Muscle layer of duodenum (tissue), 2 donors: ENCODE measurements at regions not wholly inside any gene's neighbourhood (a gene's known extent, or its start where the extent isn't known, plus 50 kb on each side); places are given as distances from the start of the nearest gene placed in this dataset.

ENCODE experiments used
- H3K27ac ChIP-seq: one replicate; pipeline ENCODE4 v1.7.0; 2013; ENCODE audit warnings: mild to moderate bottlenecking, low read length
- H3K27me3 ChIP-seq: one replicate; pipeline ENCODE4 v1.7.0; 2013; ENCODE audit warnings: low read depth, mild to moderate bottlenecking, control low read depth, low read length
- H3K36me3 ChIP-seq, 2 donors: one replicate each; pipeline ENCODE4 v1.7.0; 2013; ENCODE audit warnings: low read length in 2 of 2, control low read depth in 1 of 2, mild to moderate bottlenecking in 1 of 2; ENCODE audit not compliant: insufficient read depth in 2 of 2, control insufficient read depth in 1 of 2
- H3K4me1 ChIP-seq, 2 donors: one replicate each; pipeline ENCODE4 v1.7.0; 2013; ENCODE audit warnings: low read length in 2 of 2, mild to moderate bottlenecking in 2 of 2, control low read depth in 1 of 2, moderate library complexity in 1 of 2; ENCODE audit not compliant: insufficient read depth in 2 of 2, control insufficient read depth in 1 of 2
- H3K4me3 ChIP-seq, 2 donors: one replicate each; pipeline ENCODE4 v1.7.0; 2013; ENCODE audit warnings: low read length in 2 of 2, low read depth in 1 of 2, mild to moderate bottlenecking in 1 of 2
- H3K9me3 ChIP-seq, 2 donors: one replicate each; pipeline ENCODE4 v1.7.0; 2013; ENCODE audit warnings: low read length in 2 of 2, control low read depth in 1 of 2, mild to moderate bottlenecking in 1 of 2; ENCODE audit not compliant: control insufficient read depth in 1 of 2
- donor health status: healthy.

- Histone ChIP-seq H3K27ac (no peak overlapping the region), H3K4me3 (no peak overlapping the region), H3K9me3 (no peaks in the 10 kb centered on the region), H3K4me1 (peaks cover 0 to 3% of the 10 kb centered on the region in 2 donors), H3K36me3 (no peaks in the 10 kb centered on the region), H3K27me3 (no peaks in the 10 kb centered on the region)
These were observed 1296.2 kb downstream of the CDH8 start for GRCh38 chr16:60739737-60740683.

GRCh38 chr16:60731329-60732050, 1304.7 kb downstream of the CDH8 start:
- Histone ChIP-seq H3K9me3 (no peaks in the 10 kb centered on the region), H3K4me1 (no peaks in the 10 kb centered on the region), H3K4me3 (no peak overlapping the region), H3K27ac (no peak overlapping the region), H3K27me3 (no peaks in the 10 kb centered on the region), H3K36me3 (no peaks in the 10 kb centered on the region)

DNA sequence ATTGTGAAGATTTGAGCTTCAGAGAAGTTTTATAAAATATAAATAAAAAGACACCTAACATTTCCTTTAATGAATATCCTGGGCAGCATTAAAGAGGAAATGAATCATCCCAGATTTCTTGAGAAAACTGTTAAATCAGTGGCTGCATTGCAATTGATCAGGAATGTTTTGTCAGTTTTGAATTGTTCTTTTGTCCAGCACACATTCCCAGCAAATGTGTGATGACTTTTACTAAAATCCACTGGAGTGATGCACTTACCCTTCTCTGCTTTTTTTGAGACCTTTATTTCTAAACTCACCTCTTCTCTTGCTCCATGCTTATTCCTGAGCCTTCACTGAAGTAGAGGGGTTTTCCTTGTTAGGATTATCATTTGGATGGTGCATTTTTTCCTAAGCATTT, 1307.2 kb downstream of the CDH8 start:
- no peaks in the 10 kb centered on the region for H3K9me3 ChIP-seq
- H3K36me3 ChIP-seq = no peaks in the 10 kb centered on the region
- H3K27me3 ChIP-seq = no peaks in the 10 kb centered on the region
- H3K4me3 ChIP-seq = no peak overlapping the region
- no peak overlapping the region for H3K27ac ChIP-seq
- H3K4me1 ChIP-seq = no peaks in the 10 kb centered on the region

GRCh38 chr16:60727851-60728250, 1308.4 kb downstream of the CDH8 start:
- Histone ChIP-seq H3K36me3 (no peaks in the 10 kb centered on the region), H3K27ac (no peak overlapping the region), H3K4me1 (no peaks in the 10 kb centered on the region), H3K4me3 (no peak overlapping the region), H3K9me3 (no peaks in the 10 kb centered on the region), H3K27me3 (no peaks in the 10 kb centered on the region)

GRCh38 chr16:60720060-60720459, 1316.2 kb downstream of the CDH8 start:
- Histone ChIP-seq H3K27ac (no peak overlapping the region), H3K36me3 (no peaks in the 10 kb centered on the region), H3K4me3 (no peak overlapping the region), H3K4me1 (no peaks in the 10 kb centered on the region), H3K9me3 (peaks cover 6 to 9% of the 10 kb centered on the region in 2 donors), H3K27me3 (no peaks in the 10 kb centered on the region)

GRCh38 chr16:60717808-60718207, 1318.4 kb downstream of the CDH8 start:
- peaks cover 6 to 9% of the 10 kb centered on the region in 2 donors for H3K9me3 ChIP-seq
- H3K27me3 ChIP-seq = no peaks in the 10 kb centered on the region
- H3K27ac ChIP-seq = no peak overlapping the region
- H3K4me1 ChIP-seq = no peaks in the 10 kb centered on the region
- no peak overlapping the region for H3K4me3 ChIP-seq
- H3K36me3 ChIP-seq = no peaks in the 10 kb centered on the region

- Histone ChIP-seq H3K4me3 (no peak overlapping the region), H3K27ac (no peak overlapping the region), H3K4me1 (no peaks in the 10 kb centered on the region), H3K9me3 (no peaks in the 10 kb centered on the region), H3K27me3 (no peaks in the 10 kb centered on the region), H3K36me3 (no peaks in the 10 kb centered on the region)
These were observed 1324.1 kb downstream of the CDH8 start for GRCh38 chr16:60712144-60712543.

- H3K4me1 ChIP-seq = no peaks in the 10 kb centered on the region
- H3K27ac ChIP-seq = no peak overlapping the region
- H3K36me3 ChIP-seq = no peaks in the 10 kb centered on the region
- H3K9me3 ChIP-seq = no peaks in the 10 kb centered on the region
- H3K4me3 ChIP-seq = no peak overlapping the region
- no peaks in the 10 kb centered on the region for H3K27me3 ChIP-seq
These were observed 1331.5 kb downstream of the CDH8 start for GRCh38 chr16:60704726-60705125.

GRCh38 chr16:60703096-60703495, 1333.1 kb downstream of the CDH8 start:
- Histone ChIP-seq H3K36me3 (no peaks in the 10 kb centered on the region), H3K27ac (no peak overlapping the region), H3K9me3 (no peaks in the 10 kb centered on the region), H3K4me1 (no peaks in the 10 kb centered on the region), H3K27me3 (no peaks in the 10 kb centered on the region), H3K4me3 (no peak overlapping the region)

DNA sequence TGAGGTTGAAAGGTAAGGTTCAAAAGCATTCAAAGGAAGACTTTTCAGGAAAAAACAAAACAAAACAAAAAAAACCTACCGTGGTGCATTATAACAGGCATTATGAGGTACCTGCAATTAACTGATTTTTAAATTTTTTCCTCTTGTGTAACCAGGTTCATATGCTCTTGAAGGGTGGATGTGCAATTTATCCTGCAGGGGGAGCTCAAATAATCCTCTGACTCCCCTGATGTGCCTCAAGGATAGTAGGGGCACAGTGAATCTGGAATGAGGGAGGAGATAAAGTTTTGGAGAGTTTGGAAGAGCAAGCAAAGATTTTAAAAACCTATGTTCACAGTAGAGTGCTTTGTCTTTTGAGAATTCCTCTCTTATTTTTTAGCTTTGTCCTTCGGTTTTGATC, 1349.4 kb downstream of the CDH8 start:
- peaks cover 0 to 7% of the 10 kb centered on the region in 2 donors for H3K9me3 ChIP-seq
- H3K27ac ChIP-seq = no peak overlapping the region
- H3K4me1 ChIP-seq = no peaks in the 10 kb centered on the region
- no peaks in the 10 kb centered on the region for H3K36me3 ChIP-seq
- no peaks in the 10 kb centered on the region for H3K27me3 ChIP-seq
- H3K4me3 ChIP-seq = no peak overlapping the region

DNA sequence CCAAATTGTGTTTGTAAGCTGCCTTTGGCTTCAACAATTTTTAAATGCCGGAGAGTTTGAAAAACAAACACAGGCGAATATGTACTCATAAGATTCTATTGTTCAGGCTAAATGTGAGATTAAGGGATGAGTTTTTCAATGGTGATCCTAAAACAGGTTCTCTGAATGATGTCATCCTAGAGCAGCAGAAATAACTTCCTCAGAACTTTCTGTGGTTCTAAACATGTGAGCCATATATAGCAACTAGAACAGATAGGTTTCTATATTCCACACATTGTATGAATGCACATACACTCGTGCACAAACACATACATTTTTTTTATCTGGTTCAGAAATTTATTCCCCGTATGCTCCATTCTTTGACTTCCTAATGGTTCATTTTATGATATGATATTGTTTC, 1352.2 kb downstream of the CDH8 start:
- H3K36me3 ChIP-seq = no peaks in the 10 kb centered on the region
- H3K27ac ChIP-seq = no peak overlapping the region
- H3K4me1 ChIP-seq = no peaks in the 10 kb centered on the region
- H3K9me3 ChIP-seq = peaks cover 0 to 3% of the 10 kb centered on the region in 2 donors
- H3K4me3 ChIP-seq = no peak overlapping the region
- no peaks in the 10 kb centered on the region for H3K27me3 ChIP-seq
